Spleen (tissue), 7 donors: ENCODE measurements at regions not wholly inside any gene's neighbourhood (a gene's known extent, or its start where the extent isn't known, plus 50 kb on each side); places are given as distances from the start of the nearest gene placed in this dataset.
"Not testable (repeated sequence)": the region's sequence is repeated elsewhere in the genome, so short reads cannot be mapped to it uniquely, and the experiment has no call there.

Source experiments
- POLR2A ChIP-seq, 3 donors: fragments of 450-650 bp; IDR thresholded peaks; one replicate each; pipeline ENCODE4 v1.5.1; 2017; ENCODE audit warnings: antibody characterized with exemption in 3 of 3, mild to moderate bottlenecking in 1 of 3
- POLR2AphosphoS5 ChIP-seq, 3 donors: sonication (generic); formaldehyde crosslinking; IDR thresholded peaks; one replicate each; pipeline ENCODE4 v1.5.1; 2017; ENCODE audit warnings: antibody characterized with exemption in 3 of 3
- TF ChIP-seq, protein P1 (sequence below), 11 experiments: fragments of 200-600 bp in 7 of 11; fragments of 450-650 bp in 4 of 11; sonication (generic) in 4 of 11; IDR thresholded peaks in 8 of 11; conservative IDR thresholded peaks in 3 of 11; 1 replicate in 7 of 11; 2 replicates in 4 of 11; pipeline versions ENCODE4 v1.4.0 to v1.8.0; 2016 to 2021; ENCODE audit warnings: antibody characterized with exemption in 11 of 11, inconsistent platforms in 4 of 11, mild to moderate bottlenecking in 1 of 11
- donor health status: DM: no; HTN: no; CAD: no; lungs with moderate emphysema.
- donor health status: DM: no; HTN: no; CAD: no.
- donor health status: DM: no; HTN: no; CAD: no.

DNA sequence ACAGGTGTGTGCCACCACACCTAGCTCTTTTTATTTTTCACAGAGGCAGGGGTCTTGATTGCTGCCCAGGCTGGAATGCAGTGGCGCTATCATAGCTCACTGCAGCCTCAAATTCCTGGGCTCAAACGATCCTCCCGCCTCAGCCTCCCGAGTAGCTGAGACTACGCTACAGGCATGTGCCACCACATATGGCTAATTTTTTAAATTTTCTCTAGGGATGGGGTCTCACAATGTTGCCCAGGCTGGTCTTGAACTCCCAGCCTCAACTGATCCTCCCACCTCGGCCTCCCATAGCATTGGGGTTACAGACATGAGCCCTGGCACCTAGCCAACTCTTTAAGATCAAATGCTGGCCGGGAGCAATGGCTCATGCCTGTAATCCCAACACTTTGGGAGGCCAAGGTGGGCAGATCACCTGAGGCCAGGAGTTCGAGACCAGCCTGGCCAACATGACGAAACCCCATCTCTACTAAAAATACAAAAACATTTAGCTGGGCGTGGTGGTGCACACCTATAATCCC is 50.6 kb upstream of the MYL10 start:
- not testable (repeated sequence) for TF ChIP-seq POLR2AphosphoS5, POLR2A (IDR thresholded peaks at IDR 0.05)
- TF ChIP-seq, protein P1, sequence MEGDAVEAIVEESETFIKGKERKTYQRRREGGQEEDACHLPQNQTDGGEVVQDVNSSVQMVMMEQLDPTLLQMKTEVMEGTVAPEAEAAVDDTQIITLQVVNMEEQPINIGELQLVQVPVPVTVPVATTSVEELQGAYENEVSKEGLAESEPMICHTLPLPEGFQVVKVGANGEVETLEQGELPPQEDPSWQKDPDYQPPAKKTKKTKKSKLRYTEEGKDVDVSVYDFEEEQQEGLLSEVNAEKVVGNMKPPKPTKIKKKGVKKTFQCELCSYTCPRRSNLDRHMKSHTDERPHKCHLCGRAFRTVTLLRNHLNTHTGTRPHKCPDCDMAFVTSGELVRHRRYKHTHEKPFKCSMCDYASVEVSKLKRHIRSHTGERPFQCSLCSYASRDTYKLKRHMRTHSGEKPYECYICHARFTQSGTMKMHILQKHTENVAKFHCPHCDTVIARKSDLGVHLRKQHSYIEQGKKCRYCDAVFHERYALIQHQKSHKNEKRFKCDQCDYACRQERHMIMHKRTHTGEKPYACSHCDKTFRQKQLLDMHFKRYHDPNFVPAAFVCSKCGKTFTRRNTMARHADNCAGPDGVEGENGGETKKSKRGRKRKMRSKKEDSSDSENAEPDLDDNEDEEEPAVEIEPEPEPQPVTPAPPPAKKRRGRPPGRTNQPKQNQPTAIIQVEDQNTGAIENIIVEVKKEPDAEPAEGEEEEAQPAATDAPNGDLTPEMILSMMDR (IDR thresholded peaks at IDR 0.05 in 8 of 11, conservative IDR thresholded peaks at IDR 0.05 in 3 of 11), result not testable (repeated sequence)
